GM23338 (cell line): ENCODE measurements at regions not wholly inside any gene's neighbourhood (a gene's known extent, or its start where the extent isn't known, plus 50 kb on each side); places are given as distances from the start of the nearest gene placed in this dataset.

Source experiments
- ATAC-seq: fragments of 200-7000 bp; cut with Tn5 transposase; 3 replicates; pipeline ENCODE4 v1.9.1; 2020
- DNase-seq: peaks from one replicate; pipeline ENCODE4 v3.0.0-alpha.2; 2015; ENCODE audit warnings: low spot score
- H2AFZ ChIP-seq: fragments of 200-600 bp; sonication (generic); 2 replicates; pipeline ENCODE4 v1.8.0; 2016; ENCODE audit warnings: antibody characterized with exemption, mild to moderate bottlenecking, moderate library complexity
- H3F3A ChIP-seq: fragments of 200-600 bp; sonication (generic); replicated peaks from 2 replicates; pipeline ENCODE4 v1.8.0; 2017; ENCODE audit warnings: antibody characterized with exemption, mixed run types, low read depth
- H3K27ac ChIP-seq: fragments of 200-600 bp; sonication (generic); 2 replicates; pipeline ENCODE4 v1.6.1; 2016; ENCODE audit warnings: low read depth
- H3K27me3 ChIP-seq: fragments of 200-600 bp; sonication (generic); 2 replicates; pipeline ENCODE4 v1.8.0; 2016; ENCODE audit warnings: mild to moderate bottlenecking, mixed run types, moderate library complexity; ENCODE audit not compliant: insufficient read depth
- H3K36me3 ChIP-seq: fragments of 200-600 bp; sonication (generic); 2 replicates; pipeline ENCODE4 v1.8.0; 2016; ENCODE audit warnings: mild to moderate bottlenecking; ENCODE audit not compliant: insufficient read depth
- H3K4me1 ChIP-seq: fragments of 200-600 bp; sonication (generic); 2 replicates; pipeline ENCODE4 v1.8.0; 2016; ENCODE audit warnings: mild to moderate bottlenecking, moderate library complexity; ENCODE audit not compliant: insufficient read depth
- H3K4me2 ChIP-seq: fragments of 200-600 bp; sonication (generic); 2 replicates; pipeline ENCODE4 v1.7.1; 2017; ENCODE audit warnings: mixed run types
- H3K4me3 ChIP-seq: fragments of 200-600 bp; sonication (generic); 2 replicates; pipeline ENCODE4 v1.6.1; 2016; ENCODE audit warnings: mixed run types
- H3K79me2 ChIP-seq: fragments of 200-600 bp; sonication (generic); replicated peaks from 2 replicates; pipeline ENCODE4 v1.8.0; 2017; ENCODE audit warnings: mild to moderate bottlenecking; ENCODE audit not compliant: insufficient read depth
- H3K9me2 ChIP-seq: fragments of 200-600 bp; sonication (generic); 2 replicates; pipeline ENCODE4 v1.8.0; 2017; ENCODE audit not compliant: insufficient read depth
- H4K20me1 ChIP-seq: fragments of 200-600 bp; sonication (generic); replicated peaks from 2 replicates; pipeline ENCODE4 v1.8.0; 2017; ENCODE audit warnings: mild to moderate bottlenecking; ENCODE audit not compliant: insufficient read depth
- H3K27ac Mint-ChIP-seq: 2 replicates; pipeline ENCODE4 v1.8.0; 2020; ENCODE audit warnings: inconsistent platforms, mild to moderate bottlenecking, moderate library complexity, mixed read lengths
- H3K27me3 Mint-ChIP-seq: 3 replicates; pipeline ENCODE4 v1.8.0; 2022; ENCODE audit warnings: low read depth, mild to moderate bottlenecking, moderate library complexity, mixed read lengths, inconsistent platforms; ENCODE audit not compliant: insufficient read depth, poor library complexity
- H3K36me3 Mint-ChIP-seq: 3 replicates; pipeline ENCODE4 v1.8.0; 2021; ENCODE audit warnings: low read depth, mild to moderate bottlenecking, inconsistent platforms, moderate library complexity, mixed read lengths
- H3K4me1 Mint-ChIP-seq: 3 replicates; pipeline ENCODE4 v1.8.0; 2020; ENCODE audit warnings: mild to moderate bottlenecking, inconsistent platforms, mixed read lengths
- H3K4me3 Mint-ChIP-seq: 3 replicates; pipeline ENCODE4 v1.8.0; 2021; ENCODE audit warnings: moderate library complexity, mild to moderate bottlenecking, inconsistent platforms, mixed read lengths
- H3K9me3 Mint-ChIP-seq: 3 replicates; pipeline ENCODE4 v1.8.0; 2020; ENCODE audit warnings: moderate library complexity, mild to moderate bottlenecking, inconsistent platforms, mixed read lengths
- CREB1 ChIP-seq: fragments of 250-450 bp; sonication (Bioruptor Pico); IDR thresholded peaks from 2 replicates; pipeline ENCODE4 v1.5.0; 2020; ENCODE audit warnings: low read depth, mild to moderate bottlenecking, moderate library complexity
- CTCF ChIP-seq, 2 experiments: fragments of 200-600 bp in 1 of 2; sonication (generic) in 1 of 2; conservative IDR thresholded peaks; 2 replicates each; pipeline versions ENCODE4 v1.5.1 to v1.6.1; 2016 to 2017; ENCODE audit warnings: antibody characterized with exemption in 2 of 2, low read depth in 2 of 2, mild to moderate bottlenecking in 2 of 2, moderate library complexity in 1 of 2
- EZH2 ChIP-seq: fragments of 200-600 bp; sonication (generic); IDR thresholded peaks from one replicate; pipeline ENCODE4 v1.8.0; 2017; ENCODE audit warnings: antibody characterized with exemption, mild to moderate bottlenecking, low read depth; ENCODE audit not compliant: unreplicated experiment
- EZH2phosphoT487 ChIP-seq: fragments of 200-600 bp; sonication (generic); IDR thresholded peaks from one replicate; pipeline ENCODE4 v1.8.1; 2018; ENCODE audit warnings: antibody characterized with exemption; ENCODE audit not compliant: unreplicated experiment
- JUNB ChIP-seq: IDR thresholded peaks from one replicate; pipeline ENCODE4 v1.6.1; 2016; ENCODE audit warnings: antibody characterized with exemption; ENCODE audit not compliant: unreplicated experiment
- NANOG ChIP-seq: IDR thresholded peaks from 2 replicates; pipeline ENCODE4 v1.6.1; 2016; ENCODE audit warnings: antibody characterized with exemption, borderline replicate concordance
- POLR2AphosphoS5 ChIP-seq: IDR thresholded peaks from 2 replicates; pipeline ENCODE4 v1.6.1; 2016; ENCODE audit warnings: antibody characterized with exemption, low read depth
- STAT1 ChIP-seq: IDR thresholded peaks from one replicate; pipeline ENCODE4 v1.6.1; 2016; ENCODE audit warnings: antibody characterized with exemption; ENCODE audit not compliant: unreplicated experiment
- ZNF114 ChIP-seq: fragments of 250-450 bp; sonication (Bioruptor Pico); IDR thresholded peaks from 2 replicates; pipeline ENCODE4 v1.5.0; 2020; ENCODE audit warnings: mild to moderate bottlenecking, moderate library complexity
- ZNF331 ChIP-seq: fragments of 250-450 bp; sonication (Bioruptor Pico); IDR thresholded peaks from 2 replicates; pipeline ENCODE4 v1.5.0; 2020; ENCODE audit warnings: low read depth, mild to moderate bottlenecking, moderate library complexity
- TF ChIP-seq, protein P1 (sequence below): IDR thresholded peaks from one replicate; pipeline ENCODE4 v1.6.1; 2018; ENCODE audit warnings: antibody characterized with exemption; ENCODE audit not compliant: unreplicated experiment
- TF ChIP-seq, protein P2 (sequence below): fragments of 250-450 bp; sonication (Bioruptor Pico); IDR thresholded peaks from 2 replicates; pipeline ENCODE4 v1.5.0; 2020; ENCODE audit warnings: mild to moderate bottlenecking, moderate library complexity
- TF ChIP-seq, protein P3 (sequence below): IDR thresholded peaks from 2 replicates; pipeline ENCODE4 v1.6.1; 2016; ENCODE audit warnings: antibody characterized with exemption

DNA sequence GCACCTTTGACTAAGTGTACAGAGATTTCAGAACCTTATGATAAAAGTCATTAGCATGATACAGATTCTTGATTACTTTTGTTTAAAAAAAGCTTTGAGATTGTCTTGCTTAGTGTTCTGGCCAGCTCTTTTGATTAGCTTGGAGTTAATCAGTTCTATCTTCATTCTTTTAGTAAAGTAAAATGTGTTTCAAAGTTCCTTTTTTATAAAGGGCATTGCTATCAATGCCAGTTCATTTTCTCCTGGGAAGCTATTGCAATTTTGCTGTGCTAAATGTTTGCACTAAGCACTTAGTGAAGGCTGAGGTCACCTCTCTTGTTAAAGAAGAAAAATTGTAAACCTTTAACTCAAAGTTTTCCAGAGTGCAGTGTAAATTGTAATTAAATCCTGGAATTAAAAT is 946.7 kb upstream of the TMPRSS15 start:
- no peaks in the 10 kb centered on the region for H3K36me3 ChIP-seq
- no peak overlapping the region for H2AFZ ChIP-seq
- Mint-ChIP-seq H3K36me3 (no peaks in the 10 kb centered on the region), H3K4me3 (no peak overlapping the region), H3K9me3 (no peaks in the 10 kb centered on the region), H3K4me1 (no peaks in the 10 kb centered on the region), H3K27me3 (no peaks in the 10 kb centered on the region), H3K27ac (no peak overlapping the region)
- TF ChIP-seq ZNF331 (CRISPR knock-in tag): no peak
- TF ChIP-seq STAT1: no peak
- TF ChIP-seq, protein P1, sequence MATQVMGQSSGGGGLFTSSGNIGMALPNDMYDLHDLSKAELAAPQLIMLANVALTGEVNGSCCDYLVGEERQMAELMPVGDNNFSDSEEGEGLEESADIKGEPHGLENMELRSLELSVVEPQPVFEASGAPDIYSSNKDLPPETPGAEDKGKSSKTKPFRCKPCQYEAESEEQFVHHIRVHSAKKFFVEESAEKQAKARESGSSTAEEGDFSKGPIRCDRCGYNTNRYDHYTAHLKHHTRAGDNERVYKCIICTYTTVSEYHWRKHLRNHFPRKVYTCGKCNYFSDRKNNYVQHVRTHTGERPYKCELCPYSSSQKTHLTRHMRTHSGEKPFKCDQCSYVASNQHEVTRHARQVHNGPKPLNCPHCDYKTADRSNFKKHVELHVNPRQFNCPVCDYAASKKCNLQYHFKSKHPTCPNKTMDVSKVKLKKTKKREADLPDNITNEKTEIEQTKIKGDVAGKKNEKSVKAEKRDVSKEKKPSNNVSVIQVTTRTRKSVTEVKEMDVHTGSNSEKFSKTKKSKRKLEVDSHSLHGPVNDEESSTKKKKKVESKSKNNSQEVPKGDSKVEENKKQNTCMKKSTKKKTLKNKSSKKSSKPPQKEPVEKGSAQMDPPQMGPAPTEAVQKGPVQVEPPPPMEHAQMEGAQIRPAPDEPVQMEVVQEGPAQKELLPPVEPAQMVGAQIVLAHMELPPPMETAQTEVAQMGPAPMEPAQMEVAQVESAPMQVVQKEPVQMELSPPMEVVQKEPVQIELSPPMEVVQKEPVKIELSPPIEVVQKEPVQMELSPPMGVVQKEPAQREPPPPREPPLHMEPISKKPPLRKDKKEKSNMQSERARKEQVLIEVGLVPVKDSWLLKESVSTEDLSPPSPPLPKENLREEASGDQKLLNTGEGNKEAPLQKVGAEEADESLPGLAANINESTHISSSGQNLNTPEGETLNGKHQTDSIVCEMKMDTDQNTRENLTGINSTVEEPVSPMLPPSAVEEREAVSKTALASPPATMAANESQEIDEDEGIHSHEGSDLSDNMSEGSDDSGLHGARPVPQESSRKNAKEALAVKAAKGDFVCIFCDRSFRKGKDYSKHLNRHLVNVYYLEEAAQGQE: no peak
- no peak for TF ChIP-seq JUNB
- no peak for TF ChIP-seq CTCF (conservative IDR thresholded peaks at IDR 0.05; ENCODE audit: low read depth in 2 of 2)
- no peak for TF ChIP-seq POLR2AphosphoS5
- TF ChIP-seq, protein P2, sequence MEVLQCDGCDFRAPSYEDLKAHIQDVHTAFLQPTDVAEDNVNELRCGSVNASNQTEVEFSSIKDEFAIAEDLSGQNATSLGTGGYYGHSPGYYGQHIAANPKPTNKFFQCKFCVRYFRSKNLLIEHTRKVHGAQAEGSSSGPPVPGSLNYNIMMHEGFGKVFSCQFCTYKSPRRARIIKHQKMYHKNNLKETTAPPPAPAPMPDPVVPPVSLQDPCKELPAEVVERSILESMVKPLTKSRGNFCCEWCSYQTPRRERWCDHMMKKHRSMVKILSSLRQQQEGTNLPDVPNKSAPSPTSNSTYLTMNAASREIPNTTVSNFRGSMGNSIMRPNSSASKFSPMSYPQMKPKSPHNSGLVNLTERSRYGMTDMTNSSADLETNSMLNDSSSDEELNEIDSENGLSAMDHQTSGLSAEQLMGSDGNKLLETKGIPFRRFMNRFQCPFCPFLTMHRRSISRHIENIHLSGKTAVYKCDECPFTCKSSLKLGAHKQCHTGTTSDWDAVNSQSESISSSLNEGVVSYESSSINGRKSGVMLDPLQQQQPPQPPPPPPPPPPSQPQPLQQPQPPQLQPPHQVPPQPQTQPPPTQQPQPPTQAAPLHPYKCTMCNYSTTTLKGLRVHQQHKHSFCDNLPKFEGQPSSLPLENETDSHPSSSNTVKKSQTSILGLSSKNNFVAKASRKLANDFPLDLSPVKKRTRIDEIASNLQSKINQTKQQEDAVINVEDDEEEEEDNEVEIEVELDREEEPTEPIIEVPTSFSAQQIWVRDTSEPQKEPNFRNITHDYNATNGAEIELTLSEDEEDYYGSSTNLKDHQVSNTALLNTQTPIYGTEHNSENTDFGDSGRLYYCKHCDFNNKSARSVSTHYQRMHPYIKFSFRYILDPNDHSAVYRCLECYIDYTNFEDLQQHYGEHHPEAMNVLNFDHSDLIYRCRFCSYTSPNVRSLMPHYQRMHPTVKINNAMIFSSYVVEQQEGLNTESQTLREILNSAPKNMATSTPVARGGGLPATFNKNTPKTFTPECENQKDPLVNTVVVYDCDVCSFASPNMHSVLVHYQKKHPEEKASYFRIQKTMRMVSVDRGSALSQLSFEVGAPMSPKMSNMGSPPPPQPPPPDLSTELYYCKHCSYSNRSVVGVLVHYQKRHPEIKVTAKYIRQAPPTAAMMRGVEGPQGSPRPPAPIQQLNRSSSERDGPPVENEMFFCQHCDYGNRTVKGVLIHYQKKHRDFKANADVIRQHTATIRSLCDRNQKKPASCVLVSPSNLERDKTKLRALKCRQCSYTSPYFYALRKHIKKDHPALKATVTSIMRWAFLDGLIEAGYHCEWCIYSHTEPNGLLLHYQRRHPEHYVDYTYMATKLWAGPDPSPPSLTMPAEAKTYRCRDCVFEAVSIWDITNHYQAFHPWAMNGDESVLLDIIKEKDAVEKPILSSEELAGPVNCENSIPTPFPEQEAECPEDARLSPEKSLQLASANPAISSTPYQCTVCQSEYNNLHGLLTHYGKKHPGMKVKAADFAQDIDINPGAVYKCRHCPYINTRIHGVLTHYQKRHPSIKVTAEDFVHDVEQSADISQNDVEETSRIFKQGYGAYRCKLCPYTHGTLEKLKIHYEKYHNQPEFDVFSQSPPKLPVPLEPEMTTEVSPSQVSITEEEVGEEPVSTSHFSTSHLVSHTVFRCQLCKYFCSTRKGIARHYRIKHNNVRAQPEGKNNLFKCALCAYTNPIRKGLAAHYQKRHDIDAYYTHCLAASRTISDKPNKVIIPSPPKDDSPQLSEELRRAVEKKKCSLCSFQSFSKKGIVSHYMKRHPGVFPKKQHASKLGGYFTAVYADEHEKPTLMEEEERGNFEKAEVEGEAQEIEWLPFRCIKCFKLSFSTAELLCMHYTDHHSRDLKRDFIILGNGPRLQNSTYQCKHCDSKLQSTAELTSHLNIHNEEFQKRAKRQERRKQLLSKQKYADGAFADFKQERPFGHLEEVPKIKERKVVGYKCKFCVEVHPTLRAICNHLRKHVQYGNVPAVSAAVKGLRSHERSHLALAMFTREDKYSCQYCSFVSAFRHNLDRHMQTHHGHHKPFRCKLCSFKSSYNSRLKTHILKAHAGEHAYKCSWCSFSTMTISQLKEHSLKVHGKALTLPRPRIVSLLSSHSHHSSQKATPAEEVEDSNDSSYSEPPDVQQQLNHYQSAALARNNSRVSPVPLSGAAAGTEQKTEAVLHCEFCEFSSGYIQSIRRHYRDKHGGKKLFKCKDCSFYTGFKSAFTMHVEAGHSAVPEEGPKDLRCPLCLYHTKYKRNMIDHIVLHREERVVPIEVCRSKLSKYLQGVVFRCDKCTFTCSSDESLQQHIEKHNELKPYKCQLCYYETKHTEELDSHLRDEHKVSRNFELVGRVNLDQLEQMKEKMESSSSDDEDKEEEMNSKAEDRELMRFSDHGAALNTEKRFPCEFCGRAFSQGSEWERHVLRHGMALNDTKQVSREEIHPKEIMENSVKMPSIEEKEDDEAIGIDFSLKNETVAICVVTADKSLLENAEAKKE (CRISPR knock-in tag): no peak
- TF ChIP-seq EZH2phosphoT487: no peak
- TF ChIP-seq CREB1 (CRISPR knock-in tag): no peak
- TF ChIP-seq EZH2: no peak
- TF ChIP-seq, protein P3, sequence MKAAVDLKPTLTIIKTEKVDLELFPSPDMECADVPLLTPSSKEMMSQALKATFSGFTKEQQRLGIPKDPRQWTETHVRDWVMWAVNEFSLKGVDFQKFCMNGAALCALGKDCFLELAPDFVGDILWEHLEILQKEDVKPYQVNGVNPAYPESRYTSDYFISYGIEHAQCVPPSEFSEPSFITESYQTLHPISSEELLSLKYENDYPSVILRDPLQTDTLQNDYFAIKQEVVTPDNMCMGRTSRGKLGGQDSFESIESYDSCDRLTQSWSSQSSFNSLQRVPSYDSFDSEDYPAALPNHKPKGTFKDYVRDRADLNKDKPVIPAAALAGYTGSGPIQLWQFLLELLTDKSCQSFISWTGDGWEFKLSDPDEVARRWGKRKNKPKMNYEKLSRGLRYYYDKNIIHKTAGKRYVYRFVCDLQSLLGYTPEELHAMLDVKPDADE: no peak
- TF ChIP-seq ZNF114 (CRISPR knock-in tag): no peak
- TF ChIP-seq NANOG: no peak
- no peaks in the 10 kb centered on the region for H3K4me1 ChIP-seq
- no peak overlapping the region for H3K27ac ChIP-seq
- H3K4me3 ChIP-seq: no peak overlapping the region
- H3K9me2 ChIP-seq: no peaks in the 10 kb centered on the region
- no peaks in the 10 kb centered on the region for H3F3A ChIP-seq
- ATAC-seq (no peak), DNase-seq (no peak)
- H3K79me2 ChIP-seq: no peaks in the 10 kb centered on the region
- H4K20me1 ChIP-seq: no peaks in the 10 kb centered on the region
- no peaks in the 10 kb centered on the region for H3K27me3 ChIP-seq
- H3K4me2 ChIP-seq: no peak overlapping the region
